Mammary epithelial cell (primary cell): ENCODE measurements at regions not wholly inside any gene's neighbourhood (a gene's known extent, or its start where the extent isn't known, plus 50 kb on each side); places are given as distances from the start of the nearest gene placed in this dataset.

ENCODE experiments used
- EZH2 ChIP-seq: IDR thresholded peaks from 2 replicates; pipeline ENCODE4 v1.6.1; 2012; ENCODE audit warnings: low read length, inconsistent platforms, borderline replicate concordance
- TF ChIP-seq, protein P1 (sequence below), 2 donors: IDR thresholded peaks in 1 of 2; conservative IDR thresholded peaks in 1 of 2; 2 replicates each; pipeline ENCODE4 v1.5.1; 2011 to 2012; ENCODE audit warnings: inconsistent platforms in 2 of 2, low read length in 2 of 2, mild to moderate bottlenecking in 2 of 2, control low read depth in 1 of 2, low read depth in 1 of 2; ENCODE audit not compliant: insufficient read depth in 1 of 2; ENCODE audit errors: extremely low read depth in 1 of 2

- TF ChIP-seq, protein P1, sequence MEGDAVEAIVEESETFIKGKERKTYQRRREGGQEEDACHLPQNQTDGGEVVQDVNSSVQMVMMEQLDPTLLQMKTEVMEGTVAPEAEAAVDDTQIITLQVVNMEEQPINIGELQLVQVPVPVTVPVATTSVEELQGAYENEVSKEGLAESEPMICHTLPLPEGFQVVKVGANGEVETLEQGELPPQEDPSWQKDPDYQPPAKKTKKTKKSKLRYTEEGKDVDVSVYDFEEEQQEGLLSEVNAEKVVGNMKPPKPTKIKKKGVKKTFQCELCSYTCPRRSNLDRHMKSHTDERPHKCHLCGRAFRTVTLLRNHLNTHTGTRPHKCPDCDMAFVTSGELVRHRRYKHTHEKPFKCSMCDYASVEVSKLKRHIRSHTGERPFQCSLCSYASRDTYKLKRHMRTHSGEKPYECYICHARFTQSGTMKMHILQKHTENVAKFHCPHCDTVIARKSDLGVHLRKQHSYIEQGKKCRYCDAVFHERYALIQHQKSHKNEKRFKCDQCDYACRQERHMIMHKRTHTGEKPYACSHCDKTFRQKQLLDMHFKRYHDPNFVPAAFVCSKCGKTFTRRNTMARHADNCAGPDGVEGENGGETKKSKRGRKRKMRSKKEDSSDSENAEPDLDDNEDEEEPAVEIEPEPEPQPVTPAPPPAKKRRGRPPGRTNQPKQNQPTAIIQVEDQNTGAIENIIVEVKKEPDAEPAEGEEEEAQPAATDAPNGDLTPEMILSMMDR (conservative IDR thresholded peaks at IDR 0.05 in 1 of 2, IDR thresholded peaks at IDR 0.05 in 1 of 2; ENCODE audit: extremely low read depth in 1 of 2, insufficient read depth in 1 of 2, low read depth in 1 of 2, low read length in 2 of 2): no peak
- no peak for TF ChIP-seq EZH2
Observed at GRCh38 chr13:74305876-74306275, 171.7 kb upstream of the KLF12 start.
